ENCODE measurements at regions not wholly inside any gene's neighbourhood (a gene's known extent, or its start where the extent isn't known, plus 50 kb on each side); places are given as distances from the start of the nearest gene placed in this dataset.

DNA sequence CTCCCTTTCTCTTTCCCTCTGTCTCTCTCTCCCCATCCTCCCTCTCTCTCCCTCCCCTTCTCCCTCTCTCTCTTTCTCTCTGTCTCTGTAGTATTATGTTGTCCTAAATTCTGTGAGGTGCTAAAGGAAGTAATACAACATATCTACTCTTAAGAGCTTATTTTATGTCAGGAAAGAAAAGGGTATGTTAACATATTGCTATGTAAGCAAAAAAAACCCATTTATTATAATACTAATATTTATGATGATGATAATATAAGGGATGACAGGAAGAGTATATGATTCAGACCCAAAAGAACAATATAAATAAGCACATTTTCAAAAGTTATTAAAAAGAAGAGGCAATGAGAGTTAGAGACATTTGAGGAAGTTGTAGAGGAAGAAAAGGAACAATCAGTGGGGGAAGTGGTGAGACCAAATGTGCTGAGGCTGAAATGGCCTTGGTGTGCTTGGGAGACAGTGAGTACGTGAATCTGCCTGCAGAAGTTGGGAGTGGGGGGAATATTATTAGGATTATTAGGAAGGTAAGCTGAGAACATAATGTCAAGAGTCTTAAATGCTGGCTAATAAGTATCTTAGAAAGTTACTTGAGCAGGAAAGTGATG, 303.6 kb upstream of the FERMT1 start:
- TF ChIP-seq POLR2A (IDR thresholded peaks at IDR 0.05): no peak
- TF ChIP-seq, protein P1, sequence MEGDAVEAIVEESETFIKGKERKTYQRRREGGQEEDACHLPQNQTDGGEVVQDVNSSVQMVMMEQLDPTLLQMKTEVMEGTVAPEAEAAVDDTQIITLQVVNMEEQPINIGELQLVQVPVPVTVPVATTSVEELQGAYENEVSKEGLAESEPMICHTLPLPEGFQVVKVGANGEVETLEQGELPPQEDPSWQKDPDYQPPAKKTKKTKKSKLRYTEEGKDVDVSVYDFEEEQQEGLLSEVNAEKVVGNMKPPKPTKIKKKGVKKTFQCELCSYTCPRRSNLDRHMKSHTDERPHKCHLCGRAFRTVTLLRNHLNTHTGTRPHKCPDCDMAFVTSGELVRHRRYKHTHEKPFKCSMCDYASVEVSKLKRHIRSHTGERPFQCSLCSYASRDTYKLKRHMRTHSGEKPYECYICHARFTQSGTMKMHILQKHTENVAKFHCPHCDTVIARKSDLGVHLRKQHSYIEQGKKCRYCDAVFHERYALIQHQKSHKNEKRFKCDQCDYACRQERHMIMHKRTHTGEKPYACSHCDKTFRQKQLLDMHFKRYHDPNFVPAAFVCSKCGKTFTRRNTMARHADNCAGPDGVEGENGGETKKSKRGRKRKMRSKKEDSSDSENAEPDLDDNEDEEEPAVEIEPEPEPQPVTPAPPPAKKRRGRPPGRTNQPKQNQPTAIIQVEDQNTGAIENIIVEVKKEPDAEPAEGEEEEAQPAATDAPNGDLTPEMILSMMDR (IDR thresholded peaks at IDR 0.05): no peak
- TF ChIP-seq POLR2AphosphoS5 (IDR thresholded peaks at IDR 0.05): no peak
- no peak for TF ChIP-seq EP300 (IDR thresholded peaks at IDR 0.05)
- Histone ChIP-seq H3K9me3 (no peaks in the 10 kb centered on the region), H3K36me3 (no peaks in the 10 kb centered on the region), H3K27ac (no peak overlapping the region), H3K4me1 (no peaks in the 10 kb centered on the region), H3K4me3 (no peak overlapping the region), H3K27me3 (no peaks in the 10 kb centered on the region)
- DNase-seq (ENCODE audit: low spot score in 2 of 2): no peak
- 71% methylated on average over 1 of the region's 1 CpG for WGBS

DNA sequence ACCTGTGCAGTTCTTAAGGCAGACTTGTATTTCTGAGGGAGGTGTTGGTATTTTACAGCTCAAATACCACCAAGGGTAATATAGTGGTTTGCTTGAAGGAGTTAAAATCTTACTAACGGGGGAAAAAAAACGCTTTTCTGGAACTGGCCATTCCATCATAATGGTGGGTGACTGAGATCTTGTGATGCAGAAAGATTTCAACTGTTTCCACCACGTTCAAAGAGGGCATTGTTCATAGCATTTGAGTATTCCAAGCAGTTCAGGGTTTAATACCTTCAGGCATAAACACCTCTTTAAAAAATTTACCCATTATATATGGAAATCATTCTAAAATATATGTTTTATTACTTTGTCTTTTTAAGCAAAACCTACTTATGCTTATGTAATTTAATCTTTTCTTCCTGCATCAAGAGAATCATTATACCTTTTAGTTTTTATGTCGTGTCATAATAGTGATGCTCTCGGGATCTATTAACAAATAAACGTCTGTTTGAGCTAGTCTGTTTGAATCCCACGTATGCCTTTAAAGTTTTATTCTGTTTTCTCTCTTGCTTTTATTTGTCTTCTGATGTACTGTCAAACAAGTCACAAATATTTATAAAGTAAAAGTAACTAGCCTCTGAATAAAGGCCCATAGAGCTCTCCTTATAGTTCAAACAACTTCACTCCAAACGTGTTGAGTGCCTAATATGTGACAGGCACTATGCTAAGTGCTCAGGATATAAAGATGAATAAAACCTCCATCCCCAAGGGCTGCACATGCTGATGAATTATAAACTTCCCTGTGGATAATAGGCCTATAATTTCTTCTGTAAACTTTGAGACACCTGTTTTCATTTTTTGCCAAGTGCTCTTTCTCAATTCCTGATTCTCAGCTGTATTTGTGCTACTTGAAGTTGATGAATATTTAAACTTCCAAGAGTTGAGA, 298.8 kb upstream of the FERMT1 start:
- Histone ChIP-seq H3K36me3 (no peaks in the 10 kb centered on the region), H3K4me1 (no peaks in the 10 kb centered on the region), H3K4me3 (no peak overlapping the region), H3K27me3 (no peaks in the 10 kb centered on the region), H3K9me3 (no peaks in the 10 kb centered on the region), H3K27ac (no peak overlapping the region)
- WGBS: 52% methylated on average over 8 of the region's 8 CpGs
- DNase-seq (ENCODE audit: low spot score in 2 of 2): no peak
- TF ChIP-seq POLR2AphosphoS5 (IDR thresholded peaks at IDR 0.05) (no peak), POLR2A (IDR thresholded peaks at IDR 0.05) (no peak), EP300 (IDR thresholded peaks at IDR 0.05) (no peak)
- TF ChIP-seq, protein P1 (IDR thresholded peaks at IDR 0.05): no peak

DNA sequence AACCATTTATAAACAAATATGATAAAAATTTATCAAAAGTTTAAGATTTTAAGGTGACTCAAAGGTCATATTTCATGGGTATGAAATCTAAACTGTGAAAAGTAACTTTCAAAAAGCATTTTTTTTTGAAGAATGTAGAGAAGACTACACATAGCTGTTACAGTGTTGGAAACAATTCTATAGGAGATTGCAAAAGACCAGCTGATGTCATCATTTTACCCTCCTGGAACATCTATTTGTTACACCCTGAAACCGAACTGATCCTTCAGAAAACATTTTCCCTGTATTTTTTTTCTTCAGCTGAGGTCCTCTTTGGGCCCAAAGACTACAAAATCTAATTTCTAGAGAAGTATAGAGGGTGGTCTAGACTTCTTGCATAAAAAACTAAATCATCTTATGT, 297.5 kb upstream of the FERMT1 start:
- H3K4me1 ChIP-seq: no peaks in the 10 kb centered on the region
- WGBS: 51% methylated on average over 1 of the region's 1 CpG
- no peaks in the 10 kb centered on the region for H3K27me3 ChIP-seq
- no peaks in the 10 kb centered on the region for H3K36me3 ChIP-seq
- no peak overlapping the region for H3K27ac ChIP-seq
- no peak overlapping the region for H3K4me3 ChIP-seq
- DNase-seq (ENCODE audit: low spot score in 2 of 2): no peak
- no peaks in the 10 kb centered on the region for H3K9me3 ChIP-seq
- TF ChIP-seq POLR2AphosphoS5 (IDR thresholded peaks at IDR 0.05): no peak

DNA sequence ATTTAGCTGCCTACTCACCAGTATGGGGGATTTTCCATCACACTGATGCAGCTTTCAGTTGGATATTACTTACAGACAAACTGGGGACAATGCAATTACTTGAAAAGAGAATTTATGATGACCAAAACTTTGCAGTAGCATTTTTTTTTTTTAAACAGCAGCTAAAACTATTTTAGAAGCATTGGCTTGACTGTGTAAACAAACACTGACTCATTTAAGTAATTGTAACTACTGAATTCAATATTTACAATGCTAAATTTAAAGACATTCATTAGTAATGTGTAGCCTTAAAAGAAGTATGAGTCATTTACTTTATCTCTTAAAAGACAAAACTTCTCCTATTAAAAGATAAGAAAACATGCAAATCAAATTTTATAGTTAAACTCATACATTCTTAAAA, 295.9 kb upstream of the FERMT1 start:
- Histone ChIP-seq H3K9me3 (no peaks in the 10 kb centered on the region), H3K4me3 (no peak overlapping the region), H3K36me3 (no peaks in the 10 kb centered on the region), H3K27ac (no peak overlapping the region), H3K27me3 (no peaks in the 10 kb centered on the region), H3K4me1 (no peaks in the 10 kb centered on the region)
- TF ChIP-seq POLR2A (IDR thresholded peaks at IDR 0.05) (no peak), EP300 (IDR thresholded peaks at IDR 0.05) (no peak), POLR2AphosphoS5 (IDR thresholded peaks at IDR 0.05) (no peak)
- TF ChIP-seq, protein P1 (IDR thresholded peaks at IDR 0.05): no peak
- no peak for DNase-seq (ENCODE audit: low spot score in 2 of 2)

DNA sequence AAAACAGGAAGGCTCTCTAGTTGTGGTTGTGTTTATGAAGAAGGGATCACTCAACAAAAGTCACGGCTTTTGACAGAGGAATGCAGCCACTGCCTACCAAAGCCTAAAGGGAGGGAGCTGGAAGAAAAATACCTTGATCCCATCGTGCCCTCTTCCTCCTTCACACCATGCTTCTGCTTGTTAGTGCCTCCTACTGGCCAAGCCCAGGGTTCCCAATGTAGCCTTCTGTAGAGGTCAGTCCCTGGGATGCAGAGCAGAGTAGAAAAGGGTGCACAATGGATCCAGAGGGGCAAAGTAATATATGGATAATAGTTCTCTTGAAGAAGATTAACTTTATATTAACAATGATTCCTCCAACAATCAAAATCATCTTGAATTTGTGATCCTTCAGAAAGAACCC, 293.5 kb upstream of the FERMT1 start:
- no peaks in the 10 kb centered on the region for H3K27me3 ChIP-seq
- 78% methylated on average over 2 of the region's 2 CpGs for WGBS
- no peak overlapping the region for H3K27ac ChIP-seq
- DNase-seq (ENCODE audit: low spot score in 2 of 2): no peak
- H3K4me1 ChIP-seq: no peaks in the 10 kb centered on the region
- H3K36me3 ChIP-seq: no peaks in the 10 kb centered on the region
- no peak overlapping the region for H3K4me3 ChIP-seq
- TF ChIP-seq POLR2A (IDR thresholded peaks at IDR 0.05) (no peak), POLR2AphosphoS5 (IDR thresholded peaks at IDR 0.05) (no peak), EP300 (IDR thresholded peaks at IDR 0.05) (no peak)
- TF ChIP-seq, protein P1 (IDR thresholded peaks at IDR 0.05): no peak
- no peaks in the 10 kb centered on the region for H3K9me3 ChIP-seq

All from suprapubic skin (tissue), 4 donors.